ENCODE measurements at regions not wholly inside any gene's neighbourhood (a gene's known extent, or its start where the extent isn't known, plus 50 kb on each side); places are given as distances from the start of the nearest gene placed in this dataset.

- WGBS (ENCODE audit: extremely low coverage, insufficient coverage, insufficient read length), result no CpG with 5 or more reads among the region's 2 CpGs
- no peak overlapping the region for H3K9ac ChIP-seq (ENCODE audit: low read length)
- H3K18ac ChIP-seq (ENCODE audit: low read length), result no peak overlapping the region
- DNase-seq, result no peak
- no peaks in the 10 kb centered on the region for H3K79me1 ChIP-seq (ENCODE audit: low read length)
- H2BK120ac ChIP-seq (ENCODE audit: insufficient read depth, low read length, poor library complexity), result no peak overlapping the region
- no peak overlapping the region for H3K14ac ChIP-seq (ENCODE audit: low read length)
- H3K9me3 ChIP-seq (ENCODE audit: insufficient read depth, low read depth, low read length), result no peaks in the 10 kb centered on the region
- no peak overlapping the region for H3K4me3 ChIP-seq (ENCODE audit: low read depth, low read length)
- H3K36me3 ChIP-seq (ENCODE audit: control insufficient read depth in 1 of 2, insufficient read depth in 2 of 2, low read length in 2 of 2), result no peaks in the 10 kb centered on the region
- no peaks in the 10 kb centered on the region for H3K27me3 ChIP-seq (ENCODE audit: insufficient read depth, low read length)
- H2AK5ac ChIP-seq (ENCODE audit: low read length), result no peak overlapping the region
- no peak overlapping the region for H2BK5ac ChIP-seq (ENCODE audit: low read depth, low read length, poor library complexity)
- H4K91ac ChIP-seq (ENCODE audit: low read depth, low read length), result no peak overlapping the region
- H3K79me2 ChIP-seq (ENCODE audit: control insufficient read depth, insufficient read depth, low read length, poor library complexity), result no peaks in the 10 kb centered on the region
- H3K4me1 ChIP-seq (ENCODE audit: control insufficient read depth in 1 of 2, insufficient read depth in 2 of 2, low read length in 2 of 2), result no peaks in the 10 kb centered on the region
- no peak overlapping the region for H2AFZ ChIP-seq (ENCODE audit: insufficient read depth, low read length, poor library complexity)
- H3K4ac ChIP-seq (ENCODE audit: low read depth, low read length), result no peak overlapping the region
- no peak overlapping the region for H4K8ac ChIP-seq (ENCODE audit: low read depth, low read length)
- H3K23ac ChIP-seq (ENCODE audit: low read length), result no peak overlapping the region
- H4K12ac ChIP-seq (ENCODE audit: low read depth, low read length), result no peak overlapping the region
- H2BK12ac ChIP-seq (ENCODE audit: low read length), result no peak overlapping the region
- H3K27ac ChIP-seq (ENCODE audit: low read depth, low read length), result no peak overlapping the region
- H3K4me2 ChIP-seq (ENCODE audit: low read length), result no peak overlapping the region
These were observed 642.3 kb downstream of the ACTL7B start for GRCh38 chr9:108213511-108213910.

GRCh38 chr9:108212184-108212583, 643.6 kb downstream of the ACTL7B start:
- H4K12ac ChIP-seq (ENCODE audit: low read depth, low read length), result no peak overlapping the region
- no peaks in the 10 kb centered on the region for H3K9me3 ChIP-seq (ENCODE audit: insufficient read depth, low read depth, low read length)
- no peaks in the 10 kb centered on the region for H3K27me3 ChIP-seq (ENCODE audit: insufficient read depth, low read length)
- H3K4ac ChIP-seq (ENCODE audit: low read depth, low read length), result no peak overlapping the region
- no peak overlapping the region for H2AFZ ChIP-seq (ENCODE audit: insufficient read depth, low read length, poor library complexity)
- H2AK5ac ChIP-seq (ENCODE audit: low read length), result no peak overlapping the region
- no peak overlapping the region for H3K23ac ChIP-seq (ENCODE audit: low read length)
- H3K79me1 ChIP-seq (ENCODE audit: low read length), result no peaks in the 10 kb centered on the region
- no peaks in the 10 kb centered on the region for H3K79me2 ChIP-seq (ENCODE audit: control insufficient read depth, insufficient read depth, low read length, poor library complexity)
- no CpG with 5 or more reads among the region's 4 CpGs for WGBS (ENCODE audit: extremely low coverage, insufficient coverage, insufficient read length)
- no peak overlapping the region for H3K18ac ChIP-seq (ENCODE audit: low read length)
- H3K4me2 ChIP-seq (ENCODE audit: low read length), result no peak overlapping the region
- no peak overlapping the region for H2BK5ac ChIP-seq (ENCODE audit: low read depth, low read length, poor library complexity)
- H3K9ac ChIP-seq (ENCODE audit: low read length), result no peak overlapping the region
- no peak overlapping the region for H4K91ac ChIP-seq (ENCODE audit: low read depth, low read length)
- no peak overlapping the region for H4K8ac ChIP-seq (ENCODE audit: low read depth, low read length)
- H2BK120ac ChIP-seq (ENCODE audit: insufficient read depth, low read length, poor library complexity), result no peak overlapping the region
- no peaks in the 10 kb centered on the region for H3K36me3 ChIP-seq (ENCODE audit: control insufficient read depth in 1 of 2, insufficient read depth in 2 of 2, low read length in 2 of 2)
- H2BK12ac ChIP-seq (ENCODE audit: low read length), result no peak overlapping the region
- DNase-seq, result no peak
- H3K4me1 ChIP-seq (ENCODE audit: control insufficient read depth in 1 of 2, insufficient read depth in 2 of 2, low read length in 2 of 2), result no peaks in the 10 kb centered on the region
- H3K14ac ChIP-seq (ENCODE audit: low read length), result no peak overlapping the region
- no peak overlapping the region for H3K27ac ChIP-seq (ENCODE audit: low read depth, low read length)
- no peak overlapping the region for H3K4me3 ChIP-seq (ENCODE audit: low read depth, low read length)

GRCh38 chr9:108211411-108211955, 644.3 kb downstream of the ACTL7B start:
- H3K27me3 ChIP-seq (ENCODE audit: insufficient read depth, low read length), result no peaks in the 10 kb centered on the region
- no peaks in the 10 kb centered on the region for H3K36me3 ChIP-seq (ENCODE audit: control insufficient read depth in 1 of 2, insufficient read depth in 2 of 2, low read length in 2 of 2)
- no peak overlapping the region for H3K23ac ChIP-seq (ENCODE audit: low read length)
- H3K27ac ChIP-seq (ENCODE audit: low read depth, low read length), result no peak overlapping the region
- H3K14ac ChIP-seq (ENCODE audit: low read length), result no peak overlapping the region
- no peak overlapping the region for H3K4me2 ChIP-seq (ENCODE audit: low read length)
- no peak overlapping the region for H4K12ac ChIP-seq (ENCODE audit: low read depth, low read length)
- H2BK120ac ChIP-seq (ENCODE audit: insufficient read depth, low read length, poor library complexity), result no peak overlapping the region
- H2BK12ac ChIP-seq (ENCODE audit: low read length), result no peak overlapping the region
- no peak overlapping the region for H2AFZ ChIP-seq (ENCODE audit: insufficient read depth, low read length, poor library complexity)
- no peaks in the 10 kb centered on the region for H3K4me1 ChIP-seq (ENCODE audit: control insufficient read depth in 1 of 2, insufficient read depth in 2 of 2, low read length in 2 of 2)
- H3K4me3 ChIP-seq (ENCODE audit: low read depth, low read length), result no peak overlapping the region
- H3K79me2 ChIP-seq (ENCODE audit: control insufficient read depth, insufficient read depth, low read length, poor library complexity), result no peaks in the 10 kb centered on the region
- no peak for DNase-seq
- no peak overlapping the region for H2AK5ac ChIP-seq (ENCODE audit: low read length)
- no peak overlapping the region for H3K4ac ChIP-seq (ENCODE audit: low read depth, low read length)
- H3K18ac ChIP-seq (ENCODE audit: low read length), result no peak overlapping the region
- no peaks in the 10 kb centered on the region for H3K79me1 ChIP-seq (ENCODE audit: low read length)
- no peak overlapping the region for H3K9ac ChIP-seq (ENCODE audit: low read length)
- no peak overlapping the region for H4K91ac ChIP-seq (ENCODE audit: low read depth, low read length)
- no CpG with 5 or more reads among the region's 1 CpG for WGBS (ENCODE audit: extremely low coverage, insufficient coverage, insufficient read length)
- no peak overlapping the region for H2BK5ac ChIP-seq (ENCODE audit: low read depth, low read length, poor library complexity)
- H4K8ac ChIP-seq (ENCODE audit: low read depth, low read length), result no peak overlapping the region
- H3K9me3 ChIP-seq (ENCODE audit: insufficient read depth, low read depth, low read length), result no peaks in the 10 kb centered on the region

- H3K27ac ChIP-seq (ENCODE audit: low read depth, low read length), result no peak overlapping the region
- no peaks in the 10 kb centered on the region for H3K79me1 ChIP-seq (ENCODE audit: low read length)
- H4K12ac ChIP-seq (ENCODE audit: low read depth, low read length), result no peak overlapping the region
- H3K9ac ChIP-seq (ENCODE audit: low read length), result no peak overlapping the region
- H3K4me3 ChIP-seq (ENCODE audit: low read depth, low read length), result no peak overlapping the region
- H4K91ac ChIP-seq (ENCODE audit: low read depth, low read length), result no peak overlapping the region
- H3K4me1 ChIP-seq (ENCODE audit: control insufficient read depth in 1 of 2, insufficient read depth in 2 of 2, low read length in 2 of 2), result no peaks in the 10 kb centered on the region
- WGBS (ENCODE audit: extremely low coverage, insufficient coverage, insufficient read length), result no CpG with 5 or more reads among the region's 5 CpGs
- no peak overlapping the region for H2BK5ac ChIP-seq (ENCODE audit: low read depth, low read length, poor library complexity)
- no peaks in the 10 kb centered on the region for H3K27me3 ChIP-seq (ENCODE audit: insufficient read depth, low read length)
- H3K4ac ChIP-seq (ENCODE audit: low read depth, low read length), result no peak overlapping the region
- H2BK12ac ChIP-seq (ENCODE audit: low read length), result no peak overlapping the region
- no peaks in the 10 kb centered on the region for H3K36me3 ChIP-seq (ENCODE audit: control insufficient read depth in 1 of 2, insufficient read depth in 2 of 2, low read length in 2 of 2)
- no peak overlapping the region for H3K4me2 ChIP-seq (ENCODE audit: low read length)
- DNase-seq, result no peak
- no peak overlapping the region for H2BK120ac ChIP-seq (ENCODE audit: insufficient read depth, low read length, poor library complexity)
- H2AFZ ChIP-seq (ENCODE audit: insufficient read depth, low read length, poor library complexity), result no peak overlapping the region
- no peaks in the 10 kb centered on the region for H3K79me2 ChIP-seq (ENCODE audit: control insufficient read depth, insufficient read depth, low read length, poor library complexity)
- H3K18ac ChIP-seq (ENCODE audit: low read length), result no peak overlapping the region
- no peak overlapping the region for H3K23ac ChIP-seq (ENCODE audit: low read length)
- H3K9me3 ChIP-seq (ENCODE audit: insufficient read depth, low read depth, low read length), result no peaks in the 10 kb centered on the region
- no peak overlapping the region for H4K8ac ChIP-seq (ENCODE audit: low read depth, low read length)
- no peak overlapping the region for H2AK5ac ChIP-seq (ENCODE audit: low read length)
- H3K14ac ChIP-seq (ENCODE audit: low read length), result no peak overlapping the region
These were observed 646.6 kb downstream of the ACTL7B start for GRCh38 chr9:108209132-108209685.
